ENCODE measurements at regions not wholly inside any gene's neighbourhood (a gene's known extent, or its start where the extent isn't known, plus 50 kb on each side); places are given as distances from the start of the nearest gene placed in this dataset.

DNA sequence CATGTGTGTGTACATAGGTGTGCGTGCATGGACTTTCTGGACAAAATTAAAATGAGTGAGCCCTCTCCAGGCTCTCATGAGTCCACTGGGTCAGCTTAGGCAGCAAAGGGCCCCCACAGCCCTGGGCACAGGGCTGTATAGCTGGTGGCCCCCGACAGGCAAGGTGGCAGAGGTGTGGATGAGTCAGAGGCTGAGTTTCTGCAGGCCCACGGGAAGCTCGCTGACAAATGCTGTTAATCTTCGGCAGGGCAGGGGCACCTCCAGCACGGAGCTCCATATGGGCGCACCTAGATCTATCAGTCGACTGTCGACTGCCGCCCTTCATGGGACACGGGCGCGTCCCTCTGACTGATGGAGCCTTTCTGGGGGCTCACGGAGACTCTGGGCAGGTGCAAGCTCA is 181.1 kb downstream of the URI1 start:
- no peak overlapping the region for H3K4me3 ChIP-seq (ENCODE audit: low read depth, low read length)
- TF ChIP-seq, protein P1, sequence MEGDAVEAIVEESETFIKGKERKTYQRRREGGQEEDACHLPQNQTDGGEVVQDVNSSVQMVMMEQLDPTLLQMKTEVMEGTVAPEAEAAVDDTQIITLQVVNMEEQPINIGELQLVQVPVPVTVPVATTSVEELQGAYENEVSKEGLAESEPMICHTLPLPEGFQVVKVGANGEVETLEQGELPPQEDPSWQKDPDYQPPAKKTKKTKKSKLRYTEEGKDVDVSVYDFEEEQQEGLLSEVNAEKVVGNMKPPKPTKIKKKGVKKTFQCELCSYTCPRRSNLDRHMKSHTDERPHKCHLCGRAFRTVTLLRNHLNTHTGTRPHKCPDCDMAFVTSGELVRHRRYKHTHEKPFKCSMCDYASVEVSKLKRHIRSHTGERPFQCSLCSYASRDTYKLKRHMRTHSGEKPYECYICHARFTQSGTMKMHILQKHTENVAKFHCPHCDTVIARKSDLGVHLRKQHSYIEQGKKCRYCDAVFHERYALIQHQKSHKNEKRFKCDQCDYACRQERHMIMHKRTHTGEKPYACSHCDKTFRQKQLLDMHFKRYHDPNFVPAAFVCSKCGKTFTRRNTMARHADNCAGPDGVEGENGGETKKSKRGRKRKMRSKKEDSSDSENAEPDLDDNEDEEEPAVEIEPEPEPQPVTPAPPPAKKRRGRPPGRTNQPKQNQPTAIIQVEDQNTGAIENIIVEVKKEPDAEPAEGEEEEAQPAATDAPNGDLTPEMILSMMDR (IDR thresholded peaks at IDR 0.05; ENCODE audit: low read depth, low read length), result no peak
- no peaks in the 10 kb centered on the region for H3K27me3 ChIP-seq (ENCODE audit: control insufficient read depth, insufficient read depth, low read length)
- ChIA-PET CTCF (no interaction called here), POLR2A (no interaction called here)
- no peak overlapping the region for H3K27ac ChIP-seq (ENCODE audit: low read depth, low read length)
- DNase-seq (ENCODE audit: low read depth, low spot score), result no peak
- peaks cover 61% of the 10 kb centered on the region for H3K9me3 ChIP-seq (ENCODE audit: control insufficient read depth, insufficient read depth, low read length)

GRCh38 chr19:30123611-30124010 is 181.6 kb downstream of the URI1 start:
- Histone ChIP-seq H3K27me3 (ENCODE audit: control insufficient read depth, insufficient read depth, low read length) (no peaks in the 10 kb centered on the region), H3K4me3 (ENCODE audit: low read depth, low read length) (no peak overlapping the region), H3K9me3 (ENCODE audit: control insufficient read depth, insufficient read depth, low read length) (peaks cover 61% of the 10 kb centered on the region), H3K27ac (ENCODE audit: low read depth, low read length) (no peak overlapping the region)
- ChIA-PET CTCF (no interaction called here), POLR2A (no interaction called here)
- TF ChIP-seq, protein P1 (IDR thresholded peaks at IDR 0.05; ENCODE audit: low read depth, low read length), result no peak
- DNase-seq (ENCODE audit: low read depth, low spot score), result no peak

DNA sequence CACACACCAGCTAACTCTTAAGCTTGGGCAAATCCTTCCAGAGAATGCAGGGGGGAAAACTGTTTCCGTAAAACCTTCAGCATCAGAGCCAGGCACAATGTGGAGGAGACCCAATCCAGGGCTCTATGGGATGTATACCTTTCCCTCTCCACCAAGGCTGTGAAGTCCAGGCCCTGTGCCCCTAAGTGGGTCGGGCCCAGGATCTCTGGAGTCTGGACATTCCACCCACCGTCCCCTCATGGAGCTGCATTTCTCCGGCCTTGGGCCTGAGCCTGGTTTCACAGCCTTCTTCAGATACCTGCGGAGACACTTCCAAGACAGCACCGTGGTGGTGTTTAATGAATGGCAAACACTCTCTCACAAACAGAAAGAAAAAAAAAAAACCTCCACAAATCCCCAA is 186.2 kb downstream of the URI1 start:
- Histone ChIP-seq H3K4me3 (ENCODE audit: low read depth, low read length) (no peak overlapping the region), H3K27me3 (ENCODE audit: control insufficient read depth, insufficient read depth, low read length) (no peaks in the 10 kb centered on the region), H3K9me3 (ENCODE audit: control insufficient read depth, insufficient read depth, low read length) (peaks cover 45% of the 10 kb centered on the region), H3K27ac (ENCODE audit: low read depth, low read length) (no peak overlapping the region)
- TF ChIP-seq, protein P1 (IDR thresholded peaks at IDR 0.05; ENCODE audit: low read depth, low read length), result no peak
- DNase-seq (ENCODE audit: low read depth, low spot score), result no peak
- ChIA-PET POLR2A (no interaction called here), CTCF (no interaction called here)

- TF ChIP-seq, protein P1 (IDR thresholded peaks at IDR 0.05; ENCODE audit: low read depth, low read length), result no peak
- DNase-seq (ENCODE audit: low read depth, low spot score), result no peak
- Histone ChIP-seq H3K4me3 (ENCODE audit: low read depth, low read length) (no peak overlapping the region), H3K27ac (ENCODE audit: low read depth, low read length) (no peak overlapping the region), H3K27me3 (ENCODE audit: control insufficient read depth, insufficient read depth, low read length) (no peaks in the 10 kb centered on the region), H3K9me3 (ENCODE audit: control insufficient read depth, insufficient read depth, low read length) (peaks cover 45% of the 10 kb centered on the region)
- ChIA-PET CTCF (no interaction called here), POLR2A (no interaction called here)
Observed at GRCh38 chr19:30130356-30131122, 188.5 kb downstream of the URI1 start.

DNA sequence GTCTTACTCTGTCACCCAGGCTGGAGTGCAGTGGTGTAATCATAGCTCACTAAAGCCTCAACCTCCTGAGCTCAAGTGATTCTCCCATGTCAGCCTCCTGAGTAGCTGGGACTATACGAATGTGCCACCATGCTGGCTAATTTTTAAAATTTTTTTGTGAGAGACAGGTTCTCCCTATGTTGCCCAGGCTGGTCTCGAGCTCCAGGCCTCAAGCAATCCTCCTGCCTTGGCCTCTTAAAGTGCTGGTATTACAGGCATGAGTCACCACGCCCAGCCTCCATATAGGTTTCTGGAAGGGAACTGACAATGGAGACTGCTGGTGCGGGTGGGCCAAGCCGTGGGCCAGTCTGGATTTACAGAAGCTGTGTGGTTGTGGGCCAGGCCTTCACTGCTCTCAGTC is 189.2 kb downstream of the URI1 start:
- DNase-seq (ENCODE audit: low read depth, low spot score), result no peak

More for the DNA sequence above, 189.2 kb downstream of the URI1 start:
- TF ChIP-seq, protein P1 (IDR thresholded peaks at IDR 0.05; ENCODE audit: low read depth, low read length), result no peak
- H3K27ac ChIP-seq (ENCODE audit: low read depth, low read length), result no peak overlapping the region
- H3K9me3 ChIP-seq (ENCODE audit: control insufficient read depth, insufficient read depth, low read length), result peaks cover 47% of the 10 kb centered on the region
- ChIA-PET POLR2A (no interaction called here), CTCF (no interaction called here)
- H3K4me3 ChIP-seq (ENCODE audit: low read depth, low read length), result no peak overlapping the region
- no peaks in the 10 kb centered on the region for H3K27me3 ChIP-seq (ENCODE audit: control insufficient read depth, insufficient read depth, low read length)

Data from AG04450 (cell line).